ENCODE measurements at regions not wholly inside any gene's neighbourhood (a gene's known extent, or its start where the extent isn't known, plus 50 kb on each side); places are given as distances from the start of the nearest gene placed in this dataset.

GRCh38 chr14:83347874-83348273, 1814.2 kb upstream of the SEL1L start:
- H3K4me3 ChIP-seq: no peak overlapping the region
- H3K9ac ChIP-seq (ENCODE audit: insufficient read length): no peak overlapping the region
- H3K36me3 ChIP-seq (ENCODE audit: insufficient read depth, low read length): no peaks in the 10 kb centered on the region
- no peaks in the 10 kb centered on the region for H3K9me3 ChIP-seq (ENCODE audit: low read depth, low read length)
- no peak overlapping the region for H3K27ac ChIP-seq
- DNase-seq (ENCODE audit: low read depth, low spot score): no peak
- TF ChIP-seq POLR2AphosphoS5 (IDR thresholded peaks at IDR 0.05; ENCODE audit: borderline replicate concordance, low read depth, low read length) (no peak), FOXP2 (optimal IDR thresholded peaks at IDR 0.05; ENCODE audit: control extremely low read depth, extremely low read length, insufficient read depth) (no peak), EZH2 (IDR thresholded peaks at IDR 0.05) (no peak)

GRCh38 chr14:83355609-83356008, 1822.0 kb upstream of the SEL1L start:
- Histone ChIP-seq H3K27ac (no peak overlapping the region), H3K4me3 (no peak overlapping the region), H3K9me3 (ENCODE audit: low read depth, low read length) (no peaks in the 10 kb centered on the region), H3K9ac (ENCODE audit: insufficient read length) (no peak overlapping the region), H3K36me3 (ENCODE audit: insufficient read depth, low read length) (no peaks in the 10 kb centered on the region)
- no peak for TF ChIP-seq EZH2 (IDR thresholded peaks at IDR 0.05)
- no peak for TF ChIP-seq FOXP2 (optimal IDR thresholded peaks at IDR 0.05; ENCODE audit: control extremely low read depth, extremely low read length, insufficient read depth)
- TF ChIP-seq POLR2AphosphoS5 (IDR thresholded peaks at IDR 0.05; ENCODE audit: borderline replicate concordance, low read depth, low read length): no peak
- no peak for DNase-seq (ENCODE audit: low read depth, low spot score)

GRCh38 chr14:83356080-83356479, 1822.4 kb upstream of the SEL1L start:
- Histone ChIP-seq H3K4me3 (no peak overlapping the region), H3K9ac (ENCODE audit: insufficient read length) (no peak overlapping the region), H3K36me3 (ENCODE audit: insufficient read depth, low read length) (no peaks in the 10 kb centered on the region), H3K9me3 (ENCODE audit: low read depth, low read length) (no peaks in the 10 kb centered on the region), H3K27ac (no peak overlapping the region)
- no peak for DNase-seq (ENCODE audit: low read depth, low spot score)
- no peak for TF ChIP-seq EZH2 (IDR thresholded peaks at IDR 0.05)
- TF ChIP-seq POLR2AphosphoS5 (IDR thresholded peaks at IDR 0.05; ENCODE audit: borderline replicate concordance, low read depth, low read length): no peak
- no peak for TF ChIP-seq FOXP2 (optimal IDR thresholded peaks at IDR 0.05; ENCODE audit: control extremely low read depth, extremely low read length, insufficient read depth)

GRCh38 chr14:83372271-83372670, 1838.6 kb upstream of the SEL1L start:
- Histone ChIP-seq H3K9me3 (ENCODE audit: low read depth, low read length) (peaks cover 19% of the 10 kb centered on the region; the same call in 1 of the 2 replicates), H3K36me3 (ENCODE audit: insufficient read depth, low read length) (no peaks in the 10 kb centered on the region), H3K9ac (ENCODE audit: insufficient read length) (no peak overlapping the region), H3K4me3 (no peak overlapping the region), H3K27ac (peak overlapping the region; percentile 14; the same call in 1 of the 2 replicates)
- TF ChIP-seq POLR2AphosphoS5 (IDR thresholded peaks at IDR 0.05; ENCODE audit: borderline replicate concordance, low read depth, low read length) (no peak), EZH2 (IDR thresholded peaks at IDR 0.05) (no peak), FOXP2 (optimal IDR thresholded peaks at IDR 0.05; ENCODE audit: control extremely low read depth, extremely low read length, insufficient read depth) (no peak)
- no peak for DNase-seq (ENCODE audit: low read depth, low spot score)

GRCh38 chr14:83379436-83379835, 1845.8 kb upstream of the SEL1L start:
- DNase-seq (ENCODE audit: low read depth, low spot score): no peak
- no peak overlapping the region for H3K9ac ChIP-seq (ENCODE audit: insufficient read length)
- 0 out of 2 replicates have a peak overlapping the region, but pooled peaks have one; percentile 3 for H3K27ac ChIP-seq
- H3K9me3 ChIP-seq (ENCODE audit: low read depth, low read length): peaks cover 14% of the 10 kb centered on the region; the same call in 1 of the 2 replicates
- TF ChIP-seq EZH2 (IDR thresholded peaks at IDR 0.05) (no peak), FOXP2 (optimal IDR thresholded peaks at IDR 0.05; ENCODE audit: control extremely low read depth, extremely low read length, insufficient read depth) (no peak), POLR2AphosphoS5 (IDR thresholded peaks at IDR 0.05; ENCODE audit: borderline replicate concordance, low read depth, low read length) (no peak)
- H3K4me3 ChIP-seq: peak overlapping the region; percentile 14; the same call in 1 of the 2 replicates
- H3K36me3 ChIP-seq (ENCODE audit: insufficient read depth, low read length): no peaks in the 10 kb centered on the region

- Histone ChIP-seq H3K36me3 (ENCODE audit: insufficient read depth, low read length) (no peaks in the 10 kb centered on the region), H3K9ac (ENCODE audit: insufficient read length) (no peak overlapping the region), H3K4me3 (no peak overlapping the region), H3K9me3 (ENCODE audit: low read depth, low read length) (no peaks in the 10 kb centered on the region), H3K27ac (no peak overlapping the region)
- no peak for DNase-seq (ENCODE audit: low read depth, low spot score)
- TF ChIP-seq FOXP2 (optimal IDR thresholded peaks at IDR 0.05; ENCODE audit: control extremely low read depth, extremely low read length, insufficient read depth): no peak
- no peak for TF ChIP-seq EZH2 (IDR thresholded peaks at IDR 0.05)
- TF ChIP-seq POLR2AphosphoS5 (IDR thresholded peaks at IDR 0.05; ENCODE audit: borderline replicate concordance, low read depth, low read length): no peak
Measured at GRCh38 chr14:83384253-83384652, 1850.6 kb upstream of the SEL1L start.

GRCh38 chr14:83395321-83395720, 1861.7 kb upstream of the SEL1L start:
- DNase-seq (ENCODE audit: low read depth, low spot score): no peak
- Histone ChIP-seq H3K9ac (ENCODE audit: insufficient read length) (no peak overlapping the region), H3K36me3 (ENCODE audit: insufficient read depth, low read length) (no peaks in the 10 kb centered on the region), H3K9me3 (ENCODE audit: low read depth, low read length) (no peaks in the 10 kb centered on the region), H3K27ac (no peak overlapping the region), H3K4me3 (no peak overlapping the region)
- no peak for TF ChIP-seq EZH2 (IDR thresholded peaks at IDR 0.05)
- TF ChIP-seq POLR2AphosphoS5 (IDR thresholded peaks at IDR 0.05; ENCODE audit: borderline replicate concordance, low read depth, low read length): no peak
- TF ChIP-seq FOXP2 (optimal IDR thresholded peaks at IDR 0.05; ENCODE audit: control extremely low read depth, extremely low read length, insufficient read depth): no peak

- TF ChIP-seq FOXP2 (optimal IDR thresholded peaks at IDR 0.05; ENCODE audit: control extremely low read depth, extremely low read length, insufficient read depth): no peak
- TF ChIP-seq POLR2AphosphoS5 (IDR thresholded peaks at IDR 0.05; ENCODE audit: borderline replicate concordance, low read depth, low read length): no peak
- TF ChIP-seq EZH2 (IDR thresholded peaks at IDR 0.05): no peak
- no peak for DNase-seq (ENCODE audit: low read depth, low spot score)
- Histone ChIP-seq H3K9ac (ENCODE audit: insufficient read length) (no peak overlapping the region), H3K9me3 (ENCODE audit: low read depth, low read length) (no peaks in the 10 kb centered on the region), H3K36me3 (ENCODE audit: insufficient read depth, low read length) (no peaks in the 10 kb centered on the region), H3K27ac (no peak overlapping the region), H3K4me3 (no peak overlapping the region)
Measured at GRCh38 chr14:83416476-83416875, 1882.8 kb upstream of the SEL1L start.

- Histone ChIP-seq H3K9me3 (ENCODE audit: low read depth, low read length) (no peaks in the 10 kb centered on the region), H3K36me3 (ENCODE audit: insufficient read depth, low read length) (no peaks in the 10 kb centered on the region), H3K4me3 (no peak overlapping the region), H3K27ac (no peak overlapping the region), H3K9ac (ENCODE audit: insufficient read length) (no peak overlapping the region)
- TF ChIP-seq FOXP2 (optimal IDR thresholded peaks at IDR 0.05; ENCODE audit: control extremely low read depth, extremely low read length, insufficient read depth) (no peak), EZH2 (IDR thresholded peaks at IDR 0.05) (no peak), POLR2AphosphoS5 (IDR thresholded peaks at IDR 0.05; ENCODE audit: borderline replicate concordance, low read depth, low read length) (no peak)
- no peak for DNase-seq (ENCODE audit: low read depth, low spot score)
Measured at GRCh38 chr14:83419420-83419819, 1885.8 kb upstream of the SEL1L start.
